ENCODE measurements at regions not wholly inside any gene's neighbourhood (a gene's known extent, or its start where the extent isn't known, plus 50 kb on each side); places are given as distances from the start of the nearest gene placed in this dataset.
"Not testable (repeated sequence)": the region's sequence is repeated elsewhere in the genome, so short reads cannot be mapped to it uniquely, and the experiment has no call there.

- Histone ChIP-seq H3K36me3 (ENCODE audit: control insufficient read depth in 4 of 4, insufficient read depth in 4 of 4, low read length in 4 of 4) (no peaks in the 10 kb centered on the region), H3K9ac (ENCODE audit: insufficient read depth in 1 of 2, low read length in 2 of 2) (no peak overlapping the region), H3K27ac (ENCODE audit: low read depth in 1 of 2, low read length in 1 of 2) (no peak overlapping the region), H3K27me3 (ENCODE audit: control insufficient read depth in 3 of 3, insufficient read depth in 3 of 3, low read length in 2 of 3) (no peaks in the 10 kb centered on the region), H3K4me1 (ENCODE audit: control insufficient read depth in 5 of 5, insufficient read depth in 5 of 5, low read length in 5 of 5) (no peaks in the 10 kb centered on the region), H3K9me3 (ENCODE audit: control insufficient read depth in 4 of 4, insufficient read depth in 3 of 4, low read length in 3 of 4) (no peaks in the 10 kb centered on the region), H3K4me3 (no peak overlapping the region)
- DNase-seq (no peak), ATAC-seq (ENCODE audit: insufficient read depth, low FRiP score) (no peak)
- 83 to 89% methylated on average over 6 of the region's 6 CpGs for WGBS, 2 donors
- TF ChIP-seq CTCF (IDR thresholded peaks at IDR 0.05; ENCODE audit: control extremely low read depth, extremely low read depth): no peak
These were observed 186.6 kb downstream of the NKX6-1 start for GRCh38 chr4:84312426-84313012.

- WGBS, 2 donors: 89 to 91% methylated on average over 3 of the region's 3 CpGs
- Histone ChIP-seq H3K9ac (ENCODE audit: insufficient read depth in 1 of 2, low read length in 2 of 2) (no peak overlapping the region), H3K36me3 (ENCODE audit: control insufficient read depth in 4 of 4, insufficient read depth in 4 of 4, low read length in 4 of 4) (no peaks in the 10 kb centered on the region), H3K4me3 (no peak overlapping the region), H3K9me3 (ENCODE audit: control insufficient read depth in 4 of 4, insufficient read depth in 3 of 4, low read length in 3 of 4) (no peaks in the 10 kb centered on the region), H3K27me3 (ENCODE audit: control insufficient read depth in 3 of 3, insufficient read depth in 3 of 3, low read length in 2 of 3) (no peaks in the 10 kb centered on the region), H3K4me1 (ENCODE audit: control insufficient read depth in 5 of 5, insufficient read depth in 5 of 5, low read length in 5 of 5) (no peaks in the 10 kb centered on the region), H3K27ac (ENCODE audit: low read depth in 1 of 2, low read length in 1 of 2) (no peak overlapping the region)
- no peak for TF ChIP-seq CTCF (IDR thresholded peaks at IDR 0.05; ENCODE audit: control extremely low read depth, extremely low read depth)
- DNase-seq (no peak), ATAC-seq (ENCODE audit: insufficient read depth, low FRiP score) (no peak)
These were observed 189.9 kb downstream of the NKX6-1 start for GRCh38 chr4:84309191-84309590.

GRCh38 chr4:84298719-84299254 is 200.3 kb downstream of the NKX6-1 start:
- not testable (repeated sequence) for H3K4me1 ChIP-seq (ENCODE audit: control insufficient read depth in 5 of 5, insufficient read depth in 5 of 5, low read length in 5 of 5); H3K9ac ChIP-seq (ENCODE audit: insufficient read depth in 1 of 2, low read length in 2 of 2); ATAC-seq (ENCODE audit: insufficient read depth, low FRiP score); H3K4me3 ChIP-seq; DNase-seq; H3K27me3 ChIP-seq (ENCODE audit: control insufficient read depth in 3 of 3, insufficient read depth in 3 of 3, low read length in 2 of 3); H3K9me3 ChIP-seq (ENCODE audit: control insufficient read depth in 4 of 4, insufficient read depth in 3 of 4, low read length in 3 of 4); H3K36me3 ChIP-seq (ENCODE audit: control insufficient read depth in 4 of 4, insufficient read depth in 4 of 4, low read length in 4 of 4); H3K27ac ChIP-seq (ENCODE audit: low read depth in 1 of 2, low read length in 1 of 2)
- WGBS, 2 donors: 78 to 79% methylated on average over 24 to 27 of the region's 27 CpGs

GRCh38 chr4:84298023-84298718 is 200.9 kb downstream of the NKX6-1 start:
- Histone ChIP-seq H3K4me1 (ENCODE audit: control insufficient read depth in 5 of 5, insufficient read depth in 5 of 5, low read length in 5 of 5) (no peaks in the 10 kb centered on the region), H3K9ac (ENCODE audit: insufficient read depth in 1 of 2, low read length in 2 of 2) (no peak overlapping the region), H3K4me3 (no peak overlapping the region), H3K36me3 (ENCODE audit: control insufficient read depth in 4 of 4, insufficient read depth in 4 of 4, low read length in 4 of 4) (no peaks in the 10 kb centered on the region), H3K27me3 (ENCODE audit: control insufficient read depth in 3 of 3, insufficient read depth in 3 of 3, low read length in 2 of 3) (no peaks in the 10 kb centered on the region), H3K27ac (ENCODE audit: low read depth in 1 of 2, low read length in 1 of 2) (no peak overlapping the region), H3K9me3 (ENCODE audit: control insufficient read depth in 4 of 4, insufficient read depth in 3 of 4, low read length in 3 of 4) (no peaks in the 10 kb centered on the region)
- TF ChIP-seq CTCF (IDR thresholded peaks at IDR 0.05; ENCODE audit: control extremely low read depth, extremely low read depth): no peak
- no peak for DNase-seq
- WGBS, 2 donors: 76 to 87% methylated on average over 2 of the region's 2 CpGs
- no peak for ATAC-seq (ENCODE audit: insufficient read depth, low FRiP score)

All from lung (tissue), 11 donors.